HEK293 (cell line): ENCODE measurements at regions not wholly inside any gene's neighbourhood (a gene's known extent, or its start where the extent isn't known, plus 50 kb on each side); places are given as distances from the start of the nearest gene placed in this dataset.

Source experiments
- CTCF ChIA-PET: fragments of 350-600 bp; formaldehyde crosslinking; extraction: SDS; loops from one replicate; lab custom pipeline; 2021; ENCODE audit warnings: antibody characterized with exemption; lab: Yijun Ruan, JAX
- POLR2A ChIA-PET: fragments of 300-600 bp; formaldehyde crosslinking; extraction: SDS; loops from one replicate; lab custom pipeline; 2020; ENCODE audit warnings: antibody characterized with exemption, inconsistent platforms; lab: Yijun Ruan, JAX
- H3K27ac ChIP-seq: fragments of 200-500 bp; sonication (Bioruptor generic); 2 replicates; pipeline ENCODE4 v1.5.1; 2014; ENCODE audit warnings: low read depth, low read length, control low read depth, inconsistent platforms; ENCODE audit errors: extremely low read depth
- H3K36me3 ChIP-seq, 2 experiments: fragments of 200-500 bp in 1 of 2; sonication (Bioruptor generic) in 1 of 2; 1 replicate in 1 of 2; 2 replicates in 1 of 2; pipeline ENCODE4 v1.5.1; 2014 to 2017; ENCODE audit warnings: inconsistent platforms in 2 of 2, low read length in 2 of 2; ENCODE audit not compliant: control insufficient read depth in 2 of 2, insufficient read depth in 1 of 2
- H3K4me1 ChIP-seq: fragments of 200-500 bp; sonication (Bioruptor generic); 2 replicates; pipeline ENCODE4 v1.5.1; 2014; ENCODE audit warnings: mild to moderate bottlenecking, low read length, inconsistent platforms; ENCODE audit not compliant: control insufficient read depth, insufficient read depth
- H3K4me3 ChIP-seq: 2 replicates; pipeline ENCODE4 v1.5.1; 2011; ENCODE audit warnings: low read depth, mild to moderate bottlenecking, control low read depth, low read length, moderate library complexity
- H3K9me3 ChIP-seq: fragments of 200-500 bp; sonication (Bioruptor generic); 2 replicates; pipeline ENCODE4 v1.5.1; 2014; ENCODE audit warnings: low read depth, low read length, inconsistent platforms; ENCODE audit not compliant: control insufficient read depth, insufficient read depth
- EGR2 ChIP-seq: fragments of 450-650 bp; formaldehyde crosslinking; IDR thresholded peaks from 2 replicates; pipeline ENCODE4 v1.5.1; 2016; ENCODE audit warnings: low read depth, missing biosample characterization, missing genetic modification characterization
- PRDM2 ChIP-seq: fragments of 450-650 bp; formaldehyde crosslinking; IDR thresholded peaks from 2 replicates; pipeline ENCODE4 v1.5.1; 2016; ENCODE audit warnings: missing biosample characterization, missing genetic modification characterization, borderline replicate concordance
- SP7 ChIP-seq: fragments of 450-650 bp; formaldehyde crosslinking; IDR thresholded peaks from 2 replicates; pipeline ENCODE4 v1.5.1; 2016; ENCODE audit warnings: missing biosample characterization, missing genetic modification characterization
- ZBTB21 ChIP-seq: fragments of 450-650 bp; formaldehyde crosslinking; IDR thresholded peaks from 2 replicates; pipeline ENCODE4 v1.5.1; 2017; ENCODE audit warnings: missing biosample characterization, missing genetic modification characterization
- ZNF146 ChIP-seq: fragments of 450-650 bp; formaldehyde crosslinking; IDR thresholded peaks from 2 replicates; pipeline ENCODE4 v1.5.1; 2016; ENCODE audit warnings: missing biosample characterization, missing genetic modification characterization
- ZNF169 ChIP-seq: fragments of 450-650 bp; formaldehyde crosslinking; IDR thresholded peaks from 2 replicates; pipeline ENCODE4 v1.5.1; 2016; ENCODE audit warnings: missing biosample characterization, missing genetic modification characterization
- ZNF302 ChIP-seq: fragments of 450-650 bp; formaldehyde crosslinking; IDR thresholded peaks from 2 replicates; pipeline ENCODE4 v1.5.1; 2016; ENCODE audit warnings: missing biosample characterization, missing genetic modification characterization, low read depth
- ZNF398 ChIP-seq: fragments of 450-650 bp; formaldehyde crosslinking; IDR thresholded peaks from 2 replicates; pipeline ENCODE4 v1.5.1; 2017; ENCODE audit warnings: missing biosample characterization, missing genetic modification characterization
- ZNF473 ChIP-seq: fragments of 450-650 bp; formaldehyde crosslinking; IDR thresholded peaks from 2 replicates; pipeline ENCODE4 v1.5.1; 2017; ENCODE audit warnings: missing biosample characterization, missing genetic modification characterization
- ZNF501 ChIP-seq: fragments of 450-650 bp; formaldehyde crosslinking; IDR thresholded peaks from 2 replicates; pipeline ENCODE4 v1.5.1; 2016; ENCODE audit warnings: missing biosample characterization, missing genetic modification characterization
- ZNF514 ChIP-seq: fragments of 450-650 bp; formaldehyde crosslinking; IDR thresholded peaks from 2 replicates; pipeline ENCODE4 v1.5.1; 2016; ENCODE audit warnings: missing biosample characterization, missing genetic modification characterization
- ZNF544 ChIP-seq: fragments of 450-650 bp; formaldehyde crosslinking; IDR thresholded peaks from 2 replicates; pipeline ENCODE4 v1.5.0; 2017; ENCODE audit warnings: missing biosample characterization, missing genetic modification characterization
- ZNF558 ChIP-seq: fragments of 450-650 bp; formaldehyde crosslinking; IDR thresholded peaks from 2 replicates; pipeline ENCODE4 v1.5.1; 2016; ENCODE audit warnings: missing biosample characterization, missing genetic modification characterization
- ZNF660 ChIP-seq: fragments of 450-650 bp; IDR thresholded peaks from 2 replicates; pipeline ENCODE4 v1.5.1; 2018; ENCODE audit warnings: missing biosample characterization, mild to moderate bottlenecking, missing genetic modification characterization
- ZNF792 ChIP-seq: fragments of 450-650 bp; formaldehyde crosslinking; IDR thresholded peaks from 2 replicates; pipeline ENCODE4 v1.5.1; 2016; ENCODE audit warnings: missing biosample characterization, missing genetic modification characterization
- ZNF843 ChIP-seq: fragments of 450-650 bp; formaldehyde crosslinking; IDR thresholded peaks from 2 replicates; pipeline ENCODE4 v1.5.1; 2016; ENCODE audit warnings: missing biosample characterization, missing genetic modification characterization
- TF ChIP-seq, protein P1 (sequence below): fragments of 450-650 bp; formaldehyde crosslinking; IDR thresholded peaks from 2 replicates; pipeline ENCODE4 v1.5.1; 2016; ENCODE audit warnings: missing biosample characterization, missing genetic modification characterization
- TF ChIP-seq, protein P2 (sequence below): fragments of 450-650 bp; formaldehyde crosslinking; IDR thresholded peaks from 2 replicates; pipeline ENCODE4 v1.5.1; 2017; ENCODE audit warnings: missing biosample characterization, missing genetic modification characterization

- no peak for TF ChIP-seq ZNF514 (tag by site-specific recombination)
- TF ChIP-seq ZBTB21 (tag by site-specific recombination): no peak
- no peak for TF ChIP-seq SP7
- TF ChIP-seq ZNF544 (tag by site-specific recombination): no peak
- no peak for TF ChIP-seq ZNF473
- TF ChIP-seq ZNF398 (tag by site-specific recombination): no peak
- no peak for TF ChIP-seq ZNF558 (tag by site-specific recombination)
- TF ChIP-seq EGR2 (tag by site-specific recombination): no peak
- no peak for TF ChIP-seq ZNF302 (tag by site-specific recombination)
- TF ChIP-seq, all 188 proteins: peak for 0
Measured at GRCh38 chr5:167451076-167451475, 840.4 kb upstream of the WWC1 start (continued).

GRCh38 chr5:167452136-167452535 lies 839.3 kb upstream of the WWC1 start:
- Histone ChIP-seq H3K9me3 (no peaks in the 10 kb centered on the region), H3K4me1 (no peaks in the 10 kb centered on the region), H3K36me3 (no peaks in the 10 kb centered on the region), H3K4me3 (no peak overlapping the region), H3K27ac (no peak overlapping the region)
- no peak for TF ChIP-seq ZNF501 (tag by site-specific recombination)
- ChIA-PET POLR2A (no interaction called here), CTCF (interaction anchor here (1.0 kb wide), 1 partner anchor 9 kb away, joined by 3 read pairs; no protein-coding TSS in a partner anchor)

DNA sequence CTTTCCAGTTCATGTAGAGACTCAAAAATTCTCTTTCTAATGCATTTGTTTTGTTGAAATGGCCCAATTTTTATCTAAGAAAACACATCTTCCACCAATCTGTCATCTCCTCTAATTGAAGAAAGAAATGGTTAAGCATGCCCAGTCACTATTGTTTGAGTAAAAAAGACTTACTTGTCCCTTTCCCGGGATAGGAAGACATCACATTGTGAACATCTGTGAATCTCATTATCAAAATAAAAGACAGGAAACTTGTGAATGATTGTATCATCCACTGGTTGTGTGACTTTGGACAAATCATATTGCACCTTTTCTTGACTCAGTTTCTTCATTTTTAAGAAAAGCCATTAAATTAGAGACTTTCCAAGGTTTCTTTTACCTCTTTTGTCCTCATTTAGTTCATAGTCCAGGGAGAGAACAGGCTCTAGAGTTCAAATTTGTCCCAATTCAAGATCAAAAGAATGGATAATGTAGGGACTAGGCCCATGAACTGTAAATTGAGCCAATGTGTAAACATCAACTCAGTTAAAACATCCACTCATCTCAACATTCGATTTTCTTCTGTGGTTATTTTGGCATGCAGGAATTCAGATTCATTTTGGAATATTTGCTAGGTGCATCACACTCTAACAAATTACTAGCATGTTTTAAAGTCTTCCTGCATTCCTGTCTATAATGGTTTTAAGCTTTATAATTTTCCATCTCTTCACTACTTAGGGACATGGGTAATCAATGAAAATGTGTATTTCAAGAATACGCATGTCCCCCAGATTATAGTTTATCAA lies 838.0 kb upstream of the WWC1 start:
- no peak overlapping the region for H3K27ac ChIP-seq
- no peak overlapping the region for H3K4me3 ChIP-seq
- no peaks in the 10 kb centered on the region for H3K9me3 ChIP-seq
- H3K4me1 ChIP-seq: no peaks in the 10 kb centered on the region
- ChIA-PET POLR2A (no interaction called here), CTCF (no interaction called here)
- H3K36me3 ChIP-seq: no peaks in the 10 kb centered on the region
- TF ChIP-seq PRDM2 (no peak), ZNF146 (tag by site-specific recombination) (no peak), ZNF660 (tag by site-specific recombination) (no peak), ZNF792 (tag by site-specific recombination) (no peak), ZNF843 (no peak), ZNF169 (no peak)
- TF ChIP-seq, protein P1, sequence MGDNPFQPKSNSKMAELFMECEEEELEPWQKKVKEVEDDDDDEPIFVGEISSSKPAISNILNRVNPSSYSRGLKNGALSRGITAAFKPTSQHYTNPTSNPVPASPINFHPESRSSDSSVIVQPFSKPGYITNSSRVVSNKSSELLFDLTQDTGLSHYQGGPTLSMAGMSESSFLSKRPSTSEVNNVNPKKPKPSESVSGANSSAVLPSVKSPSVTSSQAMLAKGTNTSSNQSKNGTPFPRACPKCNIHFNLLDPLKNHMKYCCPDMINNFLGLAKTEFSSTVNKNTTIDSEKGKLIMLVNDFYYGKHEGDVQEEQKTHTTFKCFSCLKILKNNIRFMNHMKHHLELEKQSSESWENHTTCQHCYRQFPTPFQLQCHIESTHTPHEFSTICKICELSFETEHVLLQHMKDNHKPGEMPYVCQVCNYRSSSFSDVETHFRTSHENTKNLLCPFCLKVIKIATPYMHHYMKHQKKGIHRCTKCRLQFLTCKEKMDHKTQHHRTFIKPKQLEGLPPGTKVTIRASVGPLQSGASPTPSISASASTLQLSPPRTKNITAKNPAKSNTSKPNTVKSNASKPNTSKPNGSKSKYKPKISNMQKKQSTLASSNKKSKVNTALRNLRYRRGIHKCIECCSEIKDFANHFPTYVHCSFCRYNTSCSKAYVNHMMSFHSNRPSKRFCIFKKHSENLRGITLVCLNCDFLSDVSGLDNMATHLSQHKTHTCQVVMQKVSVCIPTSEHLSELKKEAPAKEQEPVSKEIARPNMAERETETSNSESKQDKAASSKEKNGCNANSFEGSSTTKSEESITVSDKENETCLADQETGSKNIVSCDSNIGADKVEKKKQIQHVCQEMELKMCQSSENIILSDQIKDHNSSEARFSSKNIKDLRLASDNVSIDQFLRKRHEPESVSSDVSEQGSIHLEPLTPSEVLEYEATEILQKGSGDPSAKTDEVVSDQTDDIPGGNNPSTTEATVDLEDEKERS (tag by site-specific recombination): no peak
- TF ChIP-seq, protein P2, sequence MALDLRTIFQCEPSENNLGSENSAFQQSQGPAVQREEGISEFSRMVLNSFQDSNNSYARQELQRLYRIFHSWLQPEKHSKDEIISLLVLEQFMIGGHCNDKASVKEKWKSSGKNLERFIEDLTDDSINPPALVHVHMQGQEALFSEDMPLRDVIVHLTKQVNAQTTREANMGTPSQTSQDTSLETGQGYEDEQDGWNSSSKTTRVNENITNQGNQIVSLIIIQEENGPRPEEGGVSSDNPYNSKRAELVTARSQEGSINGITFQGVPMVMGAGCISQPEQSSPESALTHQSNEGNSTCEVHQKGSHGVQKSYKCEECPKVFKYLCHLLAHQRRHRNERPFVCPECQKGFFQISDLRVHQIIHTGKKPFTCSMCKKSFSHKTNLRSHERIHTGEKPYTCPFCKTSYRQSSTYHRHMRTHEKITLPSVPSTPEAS (tag by site-specific recombination): no peak
